ENCODE measurements at regions not wholly inside any gene's neighbourhood (a gene's known extent, or its start where the extent isn't known, plus 50 kb on each side); places are given as distances from the start of the nearest gene placed in this dataset.
"Not testable (repeated sequence)": the region's sequence is repeated elsewhere in the genome, so short reads cannot be mapped to it uniquely, and the experiment has no call there.

DNA sequence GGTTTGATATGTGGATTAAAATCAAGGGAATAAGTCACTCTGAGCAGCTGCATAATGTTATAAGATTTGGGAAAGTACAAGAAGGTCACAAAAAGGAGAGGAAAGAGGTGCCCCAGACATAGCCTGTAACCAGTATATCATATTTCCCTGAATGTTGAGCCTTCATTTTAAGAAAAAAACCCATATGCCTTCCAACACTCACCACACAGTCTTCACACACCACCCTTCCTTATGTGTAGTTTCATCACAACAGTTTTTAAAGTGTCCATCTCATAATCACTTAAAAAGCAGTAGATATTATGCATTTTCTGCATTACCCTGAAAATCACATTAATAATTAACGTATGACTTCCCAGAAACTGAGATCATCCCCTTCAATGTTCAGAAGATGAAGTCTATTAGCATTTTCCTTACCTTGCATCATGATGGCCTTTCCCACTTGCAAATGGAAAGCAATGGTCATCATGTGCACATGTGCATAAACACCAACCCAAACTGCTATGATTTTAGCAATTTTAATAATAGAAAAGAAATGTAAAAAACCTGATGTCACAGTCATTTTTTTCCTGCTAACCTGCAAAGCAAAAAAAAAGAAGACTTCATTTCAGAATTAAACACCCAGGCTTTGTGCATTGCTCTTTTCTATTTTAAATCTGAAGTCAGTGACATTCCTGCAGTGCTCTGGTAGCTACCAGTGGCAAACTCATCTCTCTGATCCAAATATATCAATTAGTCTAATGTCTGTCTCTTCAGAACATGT, 465.0 kb downstream of the SUCLG1 start:
- Mint-ChIP-seq H3K36me3 (peaks cover 0 to 7% (median 0%) of the 10 kb centered on the region in 3 donors), H3K9me3 (peaks cover 0 to 9% (median 4%) of the 10 kb centered on the region in 9 donors), H3K27ac (no peak overlapping the region), H3K4me1 (no peaks in the 10 kb centered on the region), H3K4me3 (no peak overlapping the region), H3K27me3 (peaks cover 1 to 39% (median 9%) of the 10 kb centered on the region in 5 donors)
- no peak for ATAC-seq
- POLR2A ChIA-PET: no interaction called here
- DNase-seq: no peak

DNA sequence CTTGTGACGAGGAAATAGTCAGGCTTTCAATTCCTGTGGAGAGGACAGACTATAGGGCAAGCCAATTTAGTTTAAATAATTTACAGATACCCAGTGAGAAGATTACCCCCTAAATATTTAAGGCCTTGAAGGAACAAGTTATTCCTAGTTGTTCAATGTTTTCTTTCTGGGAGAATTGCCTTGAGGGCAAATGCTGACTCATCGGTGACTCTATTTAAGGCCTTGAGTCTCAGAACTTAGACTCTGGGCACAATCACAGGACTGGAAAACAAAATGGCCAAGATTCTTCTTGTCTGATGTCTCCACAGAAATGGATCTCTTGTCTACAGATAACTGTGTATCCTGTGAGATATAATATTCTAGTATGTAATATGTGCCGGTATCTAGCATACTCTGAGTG, 467.1 kb downstream of the SUCLG1 start:
- POLR2A ChIA-PET: no interaction called here
- Mint-ChIP-seq H3K36me3 (peaks cover 0 to 7% (median 0%) of the 10 kb centered on the region in 3 donors), H3K4me3 (no peak overlapping the region), H3K27me3 (peaks cover 1 to 32% (median 7%) of the 10 kb centered on the region in 5 donors), H3K27ac (no peak overlapping the region), H3K9me3 (peaks cover 0 to 18% (median 4%) of the 10 kb centered on the region in 9 donors), H3K4me1 (no peaks in the 10 kb centered on the region)
- ATAC-seq (no peak), DNase-seq (no peak)

DNA sequence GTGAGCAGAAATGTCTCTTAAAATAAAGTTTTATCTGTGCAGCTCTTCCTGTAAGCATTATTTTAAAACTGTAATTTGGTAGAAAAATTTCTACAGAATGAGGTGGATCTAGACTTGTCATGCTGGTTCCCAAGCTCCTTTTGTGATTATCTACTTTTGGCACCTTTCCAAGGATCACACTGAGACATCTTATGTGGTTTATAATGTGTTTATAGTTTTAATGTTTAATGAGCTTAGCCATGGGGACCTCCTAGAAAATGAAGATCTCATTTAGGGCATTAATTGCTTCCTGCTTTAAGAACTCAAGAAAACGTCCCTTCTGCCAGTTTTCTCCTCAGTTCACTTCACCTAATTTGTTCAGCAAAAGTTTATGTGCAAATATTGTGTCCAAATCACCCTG, 468.4 kb downstream of the SUCLG1 start:
- no peak for ATAC-seq
- POLR2A ChIA-PET: no interaction called here
- no peak for DNase-seq
- Mint-ChIP-seq H3K4me3 (no peak overlapping the region), H3K4me1 (no peaks in the 10 kb centered on the region), H3K9me3 (peaks cover 3 to 25% (median 10%) of the 10 kb centered on the region in 9 donors), H3K36me3 (peaks cover 0 to 7% (median 0%) of the 10 kb centered on the region in 3 donors), H3K27ac (no peak overlapping the region), H3K27me3 (peaks cover 1 to 29% (median 7%) of the 10 kb centered on the region in 5 donors)

- H3K4me1 Mint-ChIP-seq, H3K36me3 Mint-ChIP-seq, ATAC-seq, POLR2A ChIA-PET, H3K27ac Mint-ChIP-seq, DNase-seq, H3K4me3 Mint-ChIP-seq: not testable (repeated sequence)
- Mint-ChIP-seq H3K27me3 (peaks cover 0 to 26% (median 3%) of the 10 kb centered on the region in 5 donors), H3K9me3 (peaks cover 0 to 33% (median 10%) of the 10 kb centered on the region in 9 donors)
Measured at GRCh38 chr2:83976628-83977027, 482.5 kb downstream of the SUCLG1 start.

GRCh38 chr2:83972128-83972527, 487.0 kb downstream of the SUCLG1 start:
- no peaks in the 10 kb centered on the region for H3K4me1 Mint-ChIP-seq
- H3K36me3 Mint-ChIP-seq: peaks cover 0 to 5% (median 0%) of the 10 kb centered on the region in 3 donors
- ATAC-seq (no peak), DNase-seq (no peak)
- H3K27me3 Mint-ChIP-seq: peaks cover 3 to 43% (median 12%) of the 10 kb centered on the region in 5 donors
- POLR2A ChIA-PET: no interaction called here
- no peak overlapping the region for H3K4me3 Mint-ChIP-seq
- H3K27ac Mint-ChIP-seq: no peak overlapping the region
- H3K9me3 Mint-ChIP-seq: peaks cover 2 to 33% (median 6%) of the 10 kb centered on the region in 9 donors

GRCh38 chr2:83971547-83971946, 487.5 kb downstream of the SUCLG1 start:
- Mint-ChIP-seq H3K9me3 (peaks cover 2 to 35% (median 6%) of the 10 kb centered on the region in 9 donors), H3K4me1 (no peaks in the 10 kb centered on the region), H3K36me3 (peaks cover 0 to 5% (median 0%) of the 10 kb centered on the region in 3 donors), H3K27ac (no peak overlapping the region), H3K4me3 (no peak overlapping the region), H3K27me3 (peaks cover 3 to 43% (median 12%) of the 10 kb centered on the region in 5 donors)
- POLR2A ChIA-PET: no interaction called here
- ATAC-seq: no peak
- no peak for DNase-seq

GRCh38 chr2:83970217-83970929, 488.7 kb downstream of the SUCLG1 start:
- H3K27me3 Mint-ChIP-seq: peaks cover 3 to 42% (median 10%) of the 10 kb centered on the region in 5 donors
- POLR2A ChIA-PET: no interaction called here
- DNase-seq (no peak), ATAC-seq (no peak)
- peaks cover 0 to 28% (median 3%) of the 10 kb centered on the region in 9 donors for H3K9me3 Mint-ChIP-seq
- no peaks in the 10 kb centered on the region for H3K36me3 Mint-ChIP-seq
- H3K4me1 Mint-ChIP-seq: no peaks in the 10 kb centered on the region
- no peak overlapping the region for H3K27ac Mint-ChIP-seq
- no peak overlapping the region for H3K4me3 Mint-ChIP-seq

GRCh38 chr2:83969085-83969484, 490.0 kb downstream of the SUCLG1 start:
- H3K4me1 Mint-ChIP-seq: no peaks in the 10 kb centered on the region
- no peak for ATAC-seq

DNA sequence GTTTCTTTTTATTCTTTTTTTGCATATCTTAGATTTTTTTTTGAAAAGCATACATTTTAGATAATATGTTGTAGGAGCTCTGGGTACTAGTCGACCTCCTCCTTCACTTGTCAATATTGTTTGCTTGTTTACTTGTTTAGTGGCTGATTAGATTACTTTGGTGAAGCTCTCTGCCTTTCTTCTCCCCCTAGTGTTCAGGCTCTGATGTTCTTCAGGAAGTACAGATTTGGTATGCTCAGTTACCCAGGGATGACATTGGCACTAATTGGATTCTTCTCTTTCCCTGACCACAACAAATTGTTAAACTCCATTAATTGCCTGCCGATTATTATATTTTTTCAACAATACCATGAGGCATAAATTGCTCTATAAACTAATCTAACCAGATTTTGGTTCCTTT, 491.2 kb downstream of the SUCLG1 start:
- Mint-ChIP-seq H3K4me3 (no peak overlapping the region), H3K27me3 (peaks cover 2 to 26% (median 10%) of the 10 kb centered on the region in 5 donors), H3K36me3 (no peaks in the 10 kb centered on the region), H3K27ac (no peak overlapping the region), H3K9me3 (peaks cover 0 to 14% (median 2%) of the 10 kb centered on the region in 9 donors), H3K4me1 (no peaks in the 10 kb centered on the region)
- ATAC-seq (no peak), DNase-seq (no peak)
- POLR2A ChIA-PET: no interaction called here

More at GRCh38 chr2:83969085-83969484, 490.0 kb downstream of the SUCLG1 start:
- POLR2A ChIA-PET: no interaction called here
- no peak overlapping the region for H3K27ac Mint-ChIP-seq
- peaks cover 0 to 15% (median 2%) of the 10 kb centered on the region in 9 donors for H3K9me3 Mint-ChIP-seq
- DNase-seq: no peak
- no peaks in the 10 kb centered on the region for H3K36me3 Mint-ChIP-seq
- no peak overlapping the region for H3K4me3 Mint-ChIP-seq
- H3K27me3 Mint-ChIP-seq: peaks cover 3 to 31% (median 10%) of the 10 kb centered on the region in 5 donors

DNA sequence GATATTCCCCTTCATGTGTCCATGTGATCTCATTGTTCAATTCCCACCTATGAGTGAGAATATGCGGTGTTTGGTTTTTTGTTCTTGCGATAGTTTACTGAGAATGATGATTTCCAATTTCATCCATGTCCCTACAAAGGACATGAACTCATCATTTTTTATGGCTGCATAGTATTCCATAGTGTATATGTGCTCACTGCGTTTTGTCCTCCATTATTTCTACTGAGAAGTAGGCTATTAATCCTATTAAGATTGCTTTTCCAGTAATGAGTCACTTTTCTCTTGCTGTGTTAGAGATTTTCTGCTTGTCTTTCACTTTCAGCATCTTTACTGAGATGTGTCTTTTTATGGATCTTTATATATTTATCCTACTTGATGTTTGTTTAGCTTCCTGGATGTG, 492.1 kb downstream of the SUCLG1 start:
- POLR2A ChIA-PET, H3K27ac Mint-ChIP-seq, H3K36me3 Mint-ChIP-seq, ATAC-seq, DNase-seq, H3K4me1 Mint-ChIP-seq, H3K4me3 Mint-ChIP-seq: not testable (repeated sequence)
- Mint-ChIP-seq H3K9me3 (peaks cover 0 to 14% (median 2%) of the 10 kb centered on the region in 9 donors), H3K27me3 (peaks cover 0 to 24% (median 8%) of the 10 kb centered on the region in 5 donors)

GRCh38 chr2:83961512-83961911, 497.6 kb downstream of the SUCLG1 start:
- ATAC-seq (no peak), DNase-seq (no peak)
- Mint-ChIP-seq H3K4me1 (no peaks in the 10 kb centered on the region), H3K27ac (no peak overlapping the region), H3K36me3 (no peaks in the 10 kb centered on the region), H3K9me3 (no peaks in the 10 kb centered on the region), H3K27me3 (no peaks in the 10 kb centered on the region), H3K4me3 (no peak overlapping the region)
- POLR2A ChIA-PET: no interaction called here

DNA sequence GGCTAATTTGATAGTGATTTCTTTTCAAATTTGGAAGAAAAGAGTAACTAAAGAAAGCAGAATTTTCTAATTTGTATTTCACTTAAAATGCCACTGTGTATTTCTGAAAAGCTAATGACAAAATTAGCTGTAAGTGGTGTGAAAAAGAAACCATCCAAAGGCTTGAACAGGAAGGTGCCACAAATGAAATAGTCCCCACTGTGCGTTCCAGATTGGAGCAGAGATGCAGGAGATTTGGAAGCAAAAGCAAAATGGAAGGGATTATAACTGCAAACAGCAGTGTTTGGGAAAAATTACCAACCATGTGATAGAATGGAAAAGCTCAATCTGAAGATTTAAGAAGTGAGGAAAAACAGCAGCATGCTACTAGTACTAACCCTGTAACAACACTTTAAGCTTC, 498.7 kb downstream of the SUCLG1 start:
- Mint-ChIP-seq H3K27me3 (no peaks in the 10 kb centered on the region), H3K9me3 (no peaks in the 10 kb centered on the region), H3K36me3 (no peaks in the 10 kb centered on the region), H3K4me3 (no peak overlapping the region), H3K4me1 (no peaks in the 10 kb centered on the region), H3K27ac (no peak overlapping the region)
- POLR2A ChIA-PET: no interaction called here
- no peak for ATAC-seq
- DNase-seq: no peak

GRCh38 chr2:83959266-83959665, 499.8 kb downstream of the SUCLG1 start:
- POLR2A ChIA-PET: no interaction called here
- Mint-ChIP-seq H3K36me3 (no peaks in the 10 kb centered on the region), H3K4me3 (no peak overlapping the region), H3K27ac (no peak overlapping the region), H3K4me1 (no peaks in the 10 kb centered on the region), H3K27me3 (no peaks in the 10 kb centered on the region), H3K9me3 (no peaks in the 10 kb centered on the region)
- no peak for DNase-seq
- ATAC-seq: no peak

All from naive thymus-derived CD8-positive, alpha-beta T cell (primary cell).